ENCODE measurements at regions not wholly inside any gene's neighbourhood (a gene's known extent, or its start where the extent isn't known, plus 50 kb on each side); places are given as distances from the start of the nearest gene placed in this dataset.

DNA sequence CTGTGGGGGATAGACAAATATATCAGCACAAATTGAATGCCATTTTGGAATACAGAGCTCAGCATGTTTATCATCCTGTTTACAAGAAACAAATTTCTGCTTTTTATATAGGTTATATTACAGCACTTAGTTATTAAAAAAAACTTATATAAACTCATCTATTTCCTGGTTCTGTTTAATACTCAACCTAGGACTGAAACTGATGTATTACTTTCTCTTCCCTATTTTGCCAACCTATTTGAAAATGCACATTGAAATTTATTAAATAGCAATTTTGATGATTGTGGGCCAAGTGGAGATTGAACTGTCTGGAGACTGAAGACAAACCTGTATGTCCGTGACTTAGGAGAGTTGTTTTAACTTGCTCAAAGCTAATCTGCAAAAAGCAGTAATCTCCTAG, 288.3 kb upstream of the ANO3 start:
- TF ChIP-seq, protein P1, sequence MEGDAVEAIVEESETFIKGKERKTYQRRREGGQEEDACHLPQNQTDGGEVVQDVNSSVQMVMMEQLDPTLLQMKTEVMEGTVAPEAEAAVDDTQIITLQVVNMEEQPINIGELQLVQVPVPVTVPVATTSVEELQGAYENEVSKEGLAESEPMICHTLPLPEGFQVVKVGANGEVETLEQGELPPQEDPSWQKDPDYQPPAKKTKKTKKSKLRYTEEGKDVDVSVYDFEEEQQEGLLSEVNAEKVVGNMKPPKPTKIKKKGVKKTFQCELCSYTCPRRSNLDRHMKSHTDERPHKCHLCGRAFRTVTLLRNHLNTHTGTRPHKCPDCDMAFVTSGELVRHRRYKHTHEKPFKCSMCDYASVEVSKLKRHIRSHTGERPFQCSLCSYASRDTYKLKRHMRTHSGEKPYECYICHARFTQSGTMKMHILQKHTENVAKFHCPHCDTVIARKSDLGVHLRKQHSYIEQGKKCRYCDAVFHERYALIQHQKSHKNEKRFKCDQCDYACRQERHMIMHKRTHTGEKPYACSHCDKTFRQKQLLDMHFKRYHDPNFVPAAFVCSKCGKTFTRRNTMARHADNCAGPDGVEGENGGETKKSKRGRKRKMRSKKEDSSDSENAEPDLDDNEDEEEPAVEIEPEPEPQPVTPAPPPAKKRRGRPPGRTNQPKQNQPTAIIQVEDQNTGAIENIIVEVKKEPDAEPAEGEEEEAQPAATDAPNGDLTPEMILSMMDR (IDR thresholded peaks at IDR 0.05), result no peak
- no peak overlapping the region for H2AFZ ChIP-seq
- H3K9me3 ChIP-seq (ENCODE audit: control insufficient read depth, low read length), result no peaks in the 10 kb centered on the region
- no peak overlapping the region for H3K4me3 ChIP-seq (ENCODE audit: low read depth, low read length)
- H3K4me1 ChIP-seq, result no peaks in the 10 kb centered on the region
- H3K36me3 ChIP-seq (ENCODE audit: control insufficient read depth, insufficient read depth, low read length), result no peaks in the 10 kb centered on the region
- no peaks in the 10 kb centered on the region for H3K79me2 ChIP-seq
- H3K4me2 ChIP-seq (ENCODE audit: low read length), result no peak overlapping the region
- no peak overlapping the region for H3K9ac ChIP-seq
- H3K27me3 ChIP-seq (ENCODE audit: control insufficient read depth, insufficient read depth, low read length), result no peaks in the 10 kb centered on the region
- no peak overlapping the region for H3K27ac ChIP-seq

DNA sequence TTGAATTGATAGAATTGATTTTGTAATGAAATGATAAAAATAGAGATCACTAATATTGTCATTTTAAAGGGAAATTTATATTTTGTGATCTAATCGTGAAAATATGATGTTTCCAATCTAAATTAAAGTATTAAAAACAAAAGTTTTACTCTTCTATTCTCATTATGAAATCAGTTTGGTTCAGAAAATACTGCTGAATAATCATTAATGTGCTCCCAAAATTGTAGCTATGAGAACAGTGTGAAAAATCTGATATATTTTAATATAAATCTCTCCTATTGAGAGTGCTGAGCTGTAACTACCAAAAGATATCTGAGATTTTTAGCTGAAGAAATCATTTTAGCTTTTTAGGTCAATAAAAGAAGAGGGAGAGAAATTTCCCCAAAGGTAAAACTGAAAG, 287.5 kb upstream of the ANO3 start:
- Histone ChIP-seq H3K4me2 (ENCODE audit: low read length) (no peak overlapping the region), H3K79me2 (no peaks in the 10 kb centered on the region), H3K36me3 (ENCODE audit: control insufficient read depth, insufficient read depth, low read length) (no peaks in the 10 kb centered on the region), H3K4me1 (no peaks in the 10 kb centered on the region), H3K9ac (no peak overlapping the region), H2AFZ (no peak overlapping the region), H3K9me3 (ENCODE audit: control insufficient read depth, low read length) (no peaks in the 10 kb centered on the region), H3K27ac (no peak overlapping the region), H3K4me3 (ENCODE audit: low read depth, low read length) (no peak overlapping the region), H3K27me3 (ENCODE audit: control insufficient read depth, insufficient read depth, low read length) (no peaks in the 10 kb centered on the region)
- TF ChIP-seq, protein P1 (IDR thresholded peaks at IDR 0.05), result no peak

DNA sequence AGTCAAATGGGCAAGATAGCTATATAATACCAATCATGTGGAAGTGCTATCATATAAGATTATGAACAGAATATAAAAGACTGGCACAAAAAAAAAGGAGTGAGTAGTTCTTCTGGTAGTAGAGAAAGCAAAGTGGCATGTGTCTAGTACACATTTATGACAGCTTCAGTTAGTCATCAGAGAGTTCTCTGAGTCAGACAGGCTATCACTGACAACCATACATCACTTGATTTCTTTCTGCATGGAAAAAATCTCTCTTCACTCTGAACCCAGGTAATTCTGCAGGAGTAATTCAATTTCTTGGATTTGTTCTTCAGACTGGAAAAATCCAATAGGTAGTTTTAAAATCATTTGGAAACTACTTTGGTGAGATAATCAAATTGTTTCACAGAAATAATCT, 286.8 kb upstream of the ANO3 start:
- Histone ChIP-seq H2AFZ (no peak overlapping the region), H3K79me2 (no peaks in the 10 kb centered on the region), H3K36me3 (ENCODE audit: control insufficient read depth, insufficient read depth, low read length) (no peaks in the 10 kb centered on the region), H3K4me2 (ENCODE audit: low read length) (no peak overlapping the region), H3K27ac (no peak overlapping the region), H3K9ac (no peak overlapping the region), H3K4me3 (ENCODE audit: low read depth, low read length) (no peak overlapping the region), H3K9me3 (ENCODE audit: control insufficient read depth, low read length) (no peaks in the 10 kb centered on the region), H3K27me3 (ENCODE audit: control insufficient read depth, insufficient read depth, low read length) (no peaks in the 10 kb centered on the region), H3K4me1 (no peaks in the 10 kb centered on the region)
- TF ChIP-seq, protein P1 (IDR thresholded peaks at IDR 0.05), result no peak

DNA sequence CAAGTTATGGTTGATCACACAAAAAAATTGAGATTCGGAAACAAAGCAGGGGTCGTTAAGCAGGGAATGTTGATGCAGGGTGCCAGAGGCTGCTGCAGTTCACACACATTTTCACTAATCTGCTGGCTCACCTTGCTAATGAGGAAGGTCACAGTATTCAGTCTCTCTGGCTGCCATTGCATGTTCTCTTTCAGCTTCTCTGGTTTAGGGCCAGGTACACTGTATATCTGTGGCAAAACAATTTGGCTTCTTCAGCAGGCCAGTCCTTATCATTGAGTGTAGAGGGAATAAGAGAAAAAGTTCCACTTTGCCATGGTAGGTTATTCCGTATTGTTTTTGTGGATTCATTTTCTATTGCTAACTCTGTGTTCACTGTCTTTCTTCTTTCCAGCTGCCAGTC, 283.7 kb upstream of the ANO3 start:
- H3K27ac ChIP-seq, result no peak overlapping the region
- H3K27me3 ChIP-seq (ENCODE audit: control insufficient read depth, insufficient read depth, low read length), result no peaks in the 10 kb centered on the region
- H3K4me2 ChIP-seq (ENCODE audit: low read length), result no peak overlapping the region
- no peak overlapping the region for H3K9ac ChIP-seq
- H3K9me3 ChIP-seq (ENCODE audit: control insufficient read depth, low read length), result no peaks in the 10 kb centered on the region
- no peak overlapping the region for H3K4me3 ChIP-seq (ENCODE audit: low read depth, low read length)
- no peaks in the 10 kb centered on the region for H3K36me3 ChIP-seq (ENCODE audit: control insufficient read depth, insufficient read depth, low read length)
- no peak overlapping the region for H2AFZ ChIP-seq
- H3K79me2 ChIP-seq, result no peaks in the 10 kb centered on the region
- TF ChIP-seq, protein P1 (IDR thresholded peaks at IDR 0.05), result no peak
- no peaks in the 10 kb centered on the region for H3K4me1 ChIP-seq

DNA sequence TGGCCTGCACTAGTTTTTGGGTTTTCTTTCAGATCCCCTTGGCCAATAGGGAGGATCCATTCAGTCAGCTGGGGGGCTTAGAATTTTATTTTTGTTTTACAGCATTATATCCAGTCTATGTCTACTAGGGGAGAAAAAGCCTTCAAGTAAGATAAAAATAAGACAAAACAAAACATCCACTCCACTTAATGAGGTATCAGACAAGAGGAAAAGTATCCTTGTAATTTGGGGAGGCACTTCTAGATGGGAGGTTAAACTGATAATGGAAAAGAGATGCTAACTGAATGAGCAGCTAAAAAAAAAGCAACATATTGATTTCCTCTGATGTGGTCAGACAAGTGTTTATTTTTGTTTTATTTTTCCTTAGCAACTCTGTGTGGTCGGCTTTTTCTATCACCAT, 278.0 kb upstream of the ANO3 start:
- Histone ChIP-seq H3K27me3 (ENCODE audit: control insufficient read depth, insufficient read depth, low read length) (no peaks in the 10 kb centered on the region), H3K36me3 (ENCODE audit: control insufficient read depth, insufficient read depth, low read length) (no peaks in the 10 kb centered on the region), H3K27ac (no peak overlapping the region), H3K4me3 (ENCODE audit: low read depth, low read length) (no peak overlapping the region), H3K4me2 (ENCODE audit: low read length) (no peak overlapping the region), H3K9ac (no peak overlapping the region), H3K79me2 (no peaks in the 10 kb centered on the region), H3K4me1 (no peaks in the 10 kb centered on the region), H3K9me3 (ENCODE audit: control insufficient read depth, low read length) (no peaks in the 10 kb centered on the region), H2AFZ (no peak overlapping the region)
- TF ChIP-seq, protein P1 (IDR thresholded peaks at IDR 0.05), result no peak
